HepG2 (cell line): ENCODE measurements at regions not wholly inside any gene's neighbourhood (a gene's known extent, or its start where the extent isn't known, plus 50 kb on each side); places are given as distances from the start of the nearest gene placed in this dataset.

Experiments
- FOSL1 ChIP-seq: sonication (generic); formaldehyde crosslinking; IDR thresholded peaks from 2 replicates; pipeline ENCODE4 v1.9.0; 2021; ENCODE audit warnings: missing genetic modification reagents, borderline replicate concordance
- KDM1A ChIP-seq: IDR thresholded peaks from 2 replicates; pipeline ENCODE4 v1.6.1; 2016; ENCODE audit warnings: missing compliant biosample characterization
- NCOA2 ChIP-seq: sonication (generic); formaldehyde crosslinking; IDR thresholded peaks from 2 replicates; pipeline ENCODE4 v1.8.0; 2022; ENCODE audit warnings: inconsistent platforms
- PHF8 ChIP-seq: sonication (generic); formaldehyde crosslinking; IDR thresholded peaks from 2 replicates; pipeline ENCODE4 v1.5.0; 2020; ENCODE audit warnings: missing genetic modification reagents
- POLR2AphosphoS5 ChIP-seq: IDR thresholded peaks from 2 replicates; pipeline ENCODE4 v1.6.1; 2012; ENCODE audit warnings: low read depth, low read length
- SP1 ChIP-seq, 2 experiments: fragments of 450-650 bp in 1 of 2; sonication (generic) in 1 of 2; formaldehyde crosslinking in 1 of 2; IDR thresholded peaks; 2 replicates each; pipeline versions ENCODE4 v1.4.0 to v1.6.1; 2016 to 2020; ENCODE audit warnings: missing genetic modification reagents in 1 of 2
- YEATS4 ChIP-seq: sonication (generic); formaldehyde crosslinking; IDR thresholded peaks from 2 replicates; pipeline ENCODE4 v1.4.0; 2020; ENCODE audit warnings: missing genetic modification reagents, borderline replicate concordance
- ZBTB1 ChIP-seq: sonication (generic); formaldehyde crosslinking; IDR thresholded peaks from 2 replicates; pipeline ENCODE4 v1.4.0; 2020; ENCODE audit warnings: missing genetic modification reagents, borderline replicate concordance
- ZNF274 ChIP-seq: sonication (generic); formaldehyde crosslinking; IDR thresholded peaks from 2 replicates; pipeline ENCODE4 v1.5.1; 2020; ENCODE audit warnings: mild to moderate bottlenecking, missing genetic modification reagents
- ZNF282 ChIP-seq: fragments of 450-650 bp; IDR thresholded peaks from 2 replicates; pipeline ENCODE4 v1.6.1; 2018; ENCODE audit not compliant: partially characterized antibody
- ZNF83 ChIP-seq: sonication (generic); formaldehyde crosslinking; IDR thresholded peaks from 2 replicates; pipeline ENCODE4 v1.4.0; 2020; ENCODE audit warnings: missing genetic modification reagents, mild to moderate bottlenecking, borderline replicate concordance
- TF ChIP-seq, protein P1 (sequence below): sonication (generic); formaldehyde crosslinking; IDR thresholded peaks from 2 replicates; pipeline ENCODE4 v1.8.1; 2022; ENCODE audit warnings: low read depth, mild to moderate bottlenecking, missing genetic modification reagents
- TF ChIP-seq, protein P2 (sequence below): sonication (generic); formaldehyde crosslinking; IDR thresholded peaks from 2 replicates; pipeline ENCODE4 v1.5.0; 2020; ENCODE audit warnings: mild to moderate bottlenecking, missing genetic modification reagents, moderate library complexity
- TF ChIP-seq, protein P3 (sequence below): sonication (generic); formaldehyde crosslinking; IDR thresholded peaks from 2 replicates; pipeline ENCODE4 v1.9.0; 2021; ENCODE audit warnings: missing genetic modification reagents, borderline replicate concordance

DNA sequence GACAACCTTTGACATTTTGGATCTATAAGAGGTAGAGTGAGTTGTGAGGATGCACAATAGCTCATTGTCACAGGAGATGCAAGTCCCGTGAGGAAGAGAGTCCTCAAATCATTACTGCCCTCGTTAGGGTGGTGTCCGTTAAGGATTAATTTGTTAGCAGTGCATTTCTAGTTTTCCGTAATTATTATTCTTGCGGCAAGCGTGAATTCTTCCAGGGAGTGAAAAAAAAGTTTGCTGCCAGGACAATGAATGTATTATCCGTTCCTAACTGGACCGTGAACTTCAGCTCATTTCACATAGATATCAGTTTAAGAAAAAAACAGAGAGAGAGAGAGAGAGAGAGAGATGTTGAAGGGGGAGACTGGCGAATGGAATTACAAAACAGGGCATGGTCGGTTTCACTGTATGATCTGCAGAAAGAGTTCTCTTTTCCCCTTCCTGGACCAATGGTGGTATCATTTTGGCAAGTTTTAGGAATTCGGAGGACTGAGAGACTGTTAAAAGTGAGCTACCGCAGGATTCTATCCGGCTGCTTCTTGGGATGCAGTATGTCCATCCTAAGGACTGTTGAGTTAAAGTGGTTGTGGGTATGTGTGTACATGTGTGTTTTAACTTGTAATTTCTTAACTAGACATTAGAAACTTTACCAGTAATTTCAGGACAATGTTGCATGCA, 216.0 kb upstream of the NFIA start:
- TF ChIP-seq ZBTB1 (no peak), ZNF282 (no peak), SP1 (IDR thresholded peaks at IDR 0.05) (no peak), SP1 (CRISPR knock-in tag; IDR thresholded peaks at IDR 0.05) (no peak), NCOA2 (CRISPR knock-in tag) (no peak), ZNF83 (CRISPR knock-in tag) (no peak), ZNF274 (CRISPR knock-in tag) (no peak), POLR2AphosphoS5 (no peak), KDM1A (CRISPR knock-in tag) (no peak), YEATS4 (CRISPR knock-in tag) (no peak), FOSL1 (CRISPR knock-in tag) (no peak), PHF8 (CRISPR knock-in tag) (no peak)
- TF ChIP-seq, protein P1, sequence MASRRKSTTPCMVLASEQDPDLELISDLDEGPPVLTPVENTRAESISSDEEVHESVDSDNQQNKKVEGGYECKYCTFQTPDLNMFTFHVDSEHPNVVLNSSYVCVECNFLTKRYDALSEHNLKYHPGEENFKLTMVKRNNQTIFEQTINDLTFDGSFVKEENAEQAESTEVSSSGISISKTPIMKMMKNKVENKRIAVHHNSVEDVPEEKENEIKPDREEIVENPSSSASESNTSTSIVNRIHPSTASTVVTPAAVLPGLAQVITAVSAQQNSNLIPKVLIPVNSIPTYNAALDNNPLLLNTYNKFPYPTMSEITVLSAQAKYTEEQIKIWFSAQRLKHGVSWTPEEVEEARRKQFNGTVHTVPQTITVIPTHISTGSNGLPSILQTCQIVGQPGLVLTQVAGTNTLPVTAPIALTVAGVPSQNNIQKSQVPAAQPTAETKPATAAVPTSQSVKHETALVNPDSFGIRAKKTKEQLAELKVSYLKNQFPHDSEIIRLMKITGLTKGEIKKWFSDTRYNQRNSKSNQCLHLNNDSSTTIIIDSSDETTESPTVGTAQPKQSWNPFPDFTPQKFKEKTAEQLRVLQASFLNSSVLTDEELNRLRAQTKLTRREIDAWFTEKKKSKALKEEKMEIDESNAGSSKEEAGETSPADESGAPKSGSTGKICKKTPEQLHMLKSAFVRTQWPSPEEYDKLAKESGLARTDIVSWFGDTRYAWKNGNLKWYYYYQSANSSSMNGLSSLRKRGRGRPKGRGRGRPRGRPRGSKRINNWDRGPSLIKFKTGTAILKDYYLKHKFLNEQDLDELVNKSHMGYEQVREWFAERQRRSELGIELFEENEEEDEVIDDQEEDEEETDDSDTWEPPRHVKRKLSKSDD (CRISPR knock-in tag) = no peak
- TF ChIP-seq, protein P2, sequence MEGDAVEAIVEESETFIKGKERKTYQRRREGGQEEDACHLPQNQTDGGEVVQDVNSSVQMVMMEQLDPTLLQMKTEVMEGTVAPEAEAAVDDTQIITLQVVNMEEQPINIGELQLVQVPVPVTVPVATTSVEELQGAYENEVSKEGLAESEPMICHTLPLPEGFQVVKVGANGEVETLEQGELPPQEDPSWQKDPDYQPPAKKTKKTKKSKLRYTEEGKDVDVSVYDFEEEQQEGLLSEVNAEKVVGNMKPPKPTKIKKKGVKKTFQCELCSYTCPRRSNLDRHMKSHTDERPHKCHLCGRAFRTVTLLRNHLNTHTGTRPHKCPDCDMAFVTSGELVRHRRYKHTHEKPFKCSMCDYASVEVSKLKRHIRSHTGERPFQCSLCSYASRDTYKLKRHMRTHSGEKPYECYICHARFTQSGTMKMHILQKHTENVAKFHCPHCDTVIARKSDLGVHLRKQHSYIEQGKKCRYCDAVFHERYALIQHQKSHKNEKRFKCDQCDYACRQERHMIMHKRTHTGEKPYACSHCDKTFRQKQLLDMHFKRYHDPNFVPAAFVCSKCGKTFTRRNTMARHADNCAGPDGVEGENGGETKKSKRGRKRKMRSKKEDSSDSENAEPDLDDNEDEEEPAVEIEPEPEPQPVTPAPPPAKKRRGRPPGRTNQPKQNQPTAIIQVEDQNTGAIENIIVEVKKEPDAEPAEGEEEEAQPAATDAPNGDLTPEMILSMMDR (CRISPR knock-in tag) = no peak
- TF ChIP-seq, protein P3, sequence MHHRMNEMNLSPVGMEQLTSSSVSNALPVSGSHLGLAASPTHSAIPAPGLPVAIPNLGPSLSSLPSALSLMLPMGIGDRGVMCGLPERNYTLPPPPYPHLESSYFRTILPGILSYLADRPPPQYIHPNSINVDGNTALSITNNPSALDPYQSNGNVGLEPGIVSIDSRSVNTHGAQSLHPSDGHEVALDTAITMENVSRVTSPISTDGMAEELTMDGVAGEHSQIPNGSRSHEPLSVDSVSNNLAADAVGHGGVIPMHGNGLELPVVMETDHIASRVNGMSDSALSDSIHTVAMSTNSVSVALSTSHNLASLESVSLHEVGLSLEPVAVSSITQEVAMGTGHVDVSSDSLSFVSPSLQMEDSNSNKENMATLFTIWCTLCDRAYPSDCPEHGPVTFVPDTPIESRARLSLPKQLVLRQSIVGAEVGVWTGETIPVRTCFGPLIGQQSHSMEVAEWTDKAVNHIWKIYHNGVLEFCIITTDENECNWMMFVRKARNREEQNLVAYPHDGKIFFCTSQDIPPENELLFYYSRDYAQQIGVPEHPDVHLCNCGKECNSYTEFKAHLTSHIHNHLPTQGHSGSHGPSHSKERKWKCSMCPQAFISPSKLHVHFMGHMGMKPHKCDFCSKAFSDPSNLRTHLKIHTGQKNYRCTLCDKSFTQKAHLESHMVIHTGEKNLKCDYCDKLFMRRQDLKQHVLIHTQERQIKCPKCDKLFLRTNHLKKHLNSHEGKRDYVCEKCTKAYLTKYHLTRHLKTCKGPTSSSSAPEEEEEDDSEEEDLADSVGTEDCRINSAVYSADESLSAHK = no peak
